ENCODE measurements at regions not wholly inside any gene's neighbourhood (a gene's known extent, or its start where the extent isn't known, plus 50 kb on each side); places are given as distances from the start of the nearest gene placed in this dataset.

DNA sequence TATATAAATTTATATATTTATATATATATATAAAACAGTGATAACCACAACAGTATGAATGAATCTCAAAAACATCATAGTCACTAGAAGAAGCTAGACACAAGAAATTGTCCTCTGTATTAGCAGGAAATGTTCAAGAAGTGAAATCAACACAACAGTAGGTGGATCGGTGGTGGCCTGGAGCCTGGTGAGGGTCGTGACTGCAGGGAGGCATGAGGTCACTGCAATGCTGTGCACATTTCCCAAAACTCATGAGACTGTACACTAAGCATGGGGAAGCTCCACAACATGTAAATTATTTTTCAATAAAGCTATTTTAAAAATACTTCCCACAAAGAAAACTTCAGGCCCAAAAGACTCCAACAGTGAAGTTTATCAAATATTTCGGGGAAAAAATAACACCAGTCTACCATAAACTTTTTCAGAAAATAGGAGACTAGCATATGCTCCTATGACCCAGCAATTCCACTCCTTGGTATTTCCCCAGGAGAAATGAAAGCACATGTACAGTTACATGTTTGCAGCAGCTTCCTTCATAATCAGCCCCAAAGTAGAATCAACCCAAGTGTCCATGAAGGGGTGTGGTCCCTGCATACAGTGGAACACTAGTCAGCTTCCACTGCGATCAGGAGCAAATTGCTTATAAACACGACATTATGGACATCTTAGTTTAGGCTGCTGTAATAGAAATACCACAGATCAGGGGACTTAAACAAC, 144.2 kb downstream of the TBXT start:
- TF ChIP-seq, protein P1, sequence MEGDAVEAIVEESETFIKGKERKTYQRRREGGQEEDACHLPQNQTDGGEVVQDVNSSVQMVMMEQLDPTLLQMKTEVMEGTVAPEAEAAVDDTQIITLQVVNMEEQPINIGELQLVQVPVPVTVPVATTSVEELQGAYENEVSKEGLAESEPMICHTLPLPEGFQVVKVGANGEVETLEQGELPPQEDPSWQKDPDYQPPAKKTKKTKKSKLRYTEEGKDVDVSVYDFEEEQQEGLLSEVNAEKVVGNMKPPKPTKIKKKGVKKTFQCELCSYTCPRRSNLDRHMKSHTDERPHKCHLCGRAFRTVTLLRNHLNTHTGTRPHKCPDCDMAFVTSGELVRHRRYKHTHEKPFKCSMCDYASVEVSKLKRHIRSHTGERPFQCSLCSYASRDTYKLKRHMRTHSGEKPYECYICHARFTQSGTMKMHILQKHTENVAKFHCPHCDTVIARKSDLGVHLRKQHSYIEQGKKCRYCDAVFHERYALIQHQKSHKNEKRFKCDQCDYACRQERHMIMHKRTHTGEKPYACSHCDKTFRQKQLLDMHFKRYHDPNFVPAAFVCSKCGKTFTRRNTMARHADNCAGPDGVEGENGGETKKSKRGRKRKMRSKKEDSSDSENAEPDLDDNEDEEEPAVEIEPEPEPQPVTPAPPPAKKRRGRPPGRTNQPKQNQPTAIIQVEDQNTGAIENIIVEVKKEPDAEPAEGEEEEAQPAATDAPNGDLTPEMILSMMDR (IDR thresholded peaks at IDR 0.05), result no peak
- TF ChIP-seq POLR2A (IDR thresholded peaks at IDR 0.05), result no peak
- TF ChIP-seq POLR2AphosphoS5 (IDR thresholded peaks at IDR 0.05), result no peak
